PC-9 (cell line): ENCODE measurements at regions not wholly inside any gene's neighbourhood (a gene's known extent, or its start where the extent isn't known, plus 50 kb on each side); places are given as distances from the start of the nearest gene placed in this dataset.

Experiments
- BruUV-seq: library from RNA; stranded (reverse); fragments of 400-500 nt; replicated peaks from 2 replicates; lab custom pipeline; 2021; lab: Mats Ljungman, UMichigan
- CTCF ChIA-PET: fragments of 300-600 bp; sonication (Branson Sonifier 250); formaldehyde crosslinking; loops from one replicate; lab custom pipeline; 2022; ENCODE audit warnings: antibody characterized with exemption; lab: Charles Lee
- POLR2A ChIA-PET: fragments of 300-600 bp; sonication (Branson Sonifier 250); formaldehyde crosslinking; loops from one replicate; lab custom pipeline; 2022; ENCODE audit warnings: antibody characterized with exemption; ENCODE audit not compliant: unreplicated experiment; lab: Charles Lee
- DNase-seq, 2 experiments: peaks; one replicate each; pipeline versions ENCODE4 v3.0.0 to v3.0.0-alpha.2; 2015 to 2022; ENCODE audit warnings: mixed read lengths in 1 of 2
- H2AFZ ChIP-seq: fragments of 200-600 bp; sonication (generic); 2 replicates; pipeline ENCODE4 v1.8.1; 2017; ENCODE audit warnings: antibody characterized with exemption
- H3F3A ChIP-seq: fragments of 200-600 bp; sonication (generic); 2 replicates; pipeline ENCODE4 v1.8.1; 2017; ENCODE audit warnings: antibody characterized with exemption, mild to moderate bottlenecking, low read depth; ENCODE audit not compliant: insufficient read depth
- H3K27ac ChIP-seq: fragments of 200-600 bp; sonication (generic); 2 replicates; pipeline ENCODE4 v1.6.1; 2016; ENCODE audit warnings: mixed run types
- H3K27me3 ChIP-seq: fragments of 200-600 bp; sonication (generic); 2 replicates; pipeline ENCODE4 v1.6.1; 2016; ENCODE audit warnings: low read depth, mixed run types; ENCODE audit not compliant: insufficient read depth
- H3K36me3 ChIP-seq: fragments of 200-600 bp; sonication (generic); 2 replicates; pipeline ENCODE4 v1.6.1; 2016; ENCODE audit warnings: low read depth, mixed run types
- H3K4me1 ChIP-seq: fragments of 200-600 bp; sonication (generic); replicated peaks from 2 replicates; pipeline ENCODE4 v1.6.1; 2016; ENCODE audit warnings: mixed run types; ENCODE audit not compliant: insufficient read depth
- H3K4me2 ChIP-seq: fragments of 200-600 bp; sonication (generic); 2 replicates; pipeline ENCODE4 v1.6.1; 2017; ENCODE audit warnings: mixed run types
- H3K4me3 ChIP-seq: fragments of 200-600 bp; sonication (generic); 2 replicates; pipeline ENCODE4 v1.6.1; 2016; ENCODE audit warnings: mixed run types
- H3K79me2 ChIP-seq: fragments of 200-600 bp; sonication (generic); 2 replicates; pipeline ENCODE4 v1.6.1; 2017; ENCODE audit warnings: low read depth, mixed run types
- H3K9me2 ChIP-seq: fragments of 200-600 bp; sonication (generic); 2 replicates; pipeline ENCODE4 v1.8.1; 2017; ENCODE audit warnings: mild to moderate bottlenecking; ENCODE audit not compliant: insufficient read depth
- H3K9me3 ChIP-seq: fragments of 200-600 bp; sonication (generic); 2 replicates; pipeline ENCODE4 v1.8.1; 2016; ENCODE audit warnings: low read depth; ENCODE audit not compliant: insufficient read depth
- H4K20me1 ChIP-seq: fragments of 200-600 bp; sonication (generic); 2 replicates; pipeline ENCODE4 v1.8.1; 2017; ENCODE audit not compliant: insufficient read depth
- CTCF ChIP-seq: fragments of 200-600 bp; sonication (generic); conservative IDR thresholded peaks from 2 replicates; pipeline ENCODE4 v1.6.1; 2017; ENCODE audit warnings: mixed run types, antibody characterized with exemption, mild to moderate bottlenecking, moderate library complexity
- EZH2 ChIP-seq: fragments of 200-600 bp; sonication (generic); IDR thresholded peaks from 2 replicates; pipeline ENCODE4 v1.8.0; 2017; ENCODE audit warnings: antibody characterized with exemption, low read depth
- intact Hi-C: fragments of 100-400 bp; cut with micrococcal nuclease; formaldehyde crosslinking; loops from one replicate; pipeline ENCODE4 v1.10.0; 2022; ENCODE audit not compliant: unreplicated experiment

DNA sequence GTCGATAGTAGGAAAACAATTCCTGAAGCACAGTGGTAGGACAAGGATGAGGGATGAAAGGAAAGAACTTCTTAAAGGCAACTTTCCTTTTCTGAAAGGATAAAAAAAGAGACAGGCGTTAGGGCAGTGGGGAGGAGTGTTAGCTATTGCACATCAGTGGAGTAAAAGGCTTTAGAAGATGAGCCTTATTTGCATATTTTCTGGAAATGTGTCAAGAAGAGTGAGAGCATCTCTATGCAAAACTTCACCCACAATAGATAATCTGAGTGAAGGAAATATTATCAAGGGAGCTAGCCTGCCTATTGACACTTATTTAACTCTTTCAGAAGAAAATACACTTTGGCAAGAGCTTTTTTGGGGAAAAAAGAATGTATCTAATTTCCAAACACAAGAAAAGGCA, 151.6 kb downstream of the MACIR start:
- Histone ChIP-seq H2AFZ (no peak overlapping the region), H3K4me2 (no peak overlapping the region), H3K79me2 (no peaks in the 10 kb centered on the region), H3K36me3 (no peaks in the 10 kb centered on the region), H3K4me3 (no peak overlapping the region), H3K9me2 (no peaks in the 10 kb centered on the region), H3K4me1 (peaks cover 19% of the 10 kb centered on the region), H3K9me3 (no peaks in the 10 kb centered on the region), H3K27me3 (no peaks in the 10 kb centered on the region), H3F3A (no peaks in the 10 kb centered on the region), H4K20me1 (no peaks in the 10 kb centered on the region), H3K27ac (no peak overlapping the region)
- DNase-seq = no peak
- ChIA-PET CTCF (no interaction called here), POLR2A (interaction anchor here (0.6 kb wide), 1 partner anchor 186 kb away, joined by 10 read pairs; no protein-coding TSS in a partner anchor)
- intact Hi-C loops = no loop called here
- BruUV-seq = no TSS peak
- TF ChIP-seq EZH2 = no peak
- no peak for TF ChIP-seq CTCF

DNA sequence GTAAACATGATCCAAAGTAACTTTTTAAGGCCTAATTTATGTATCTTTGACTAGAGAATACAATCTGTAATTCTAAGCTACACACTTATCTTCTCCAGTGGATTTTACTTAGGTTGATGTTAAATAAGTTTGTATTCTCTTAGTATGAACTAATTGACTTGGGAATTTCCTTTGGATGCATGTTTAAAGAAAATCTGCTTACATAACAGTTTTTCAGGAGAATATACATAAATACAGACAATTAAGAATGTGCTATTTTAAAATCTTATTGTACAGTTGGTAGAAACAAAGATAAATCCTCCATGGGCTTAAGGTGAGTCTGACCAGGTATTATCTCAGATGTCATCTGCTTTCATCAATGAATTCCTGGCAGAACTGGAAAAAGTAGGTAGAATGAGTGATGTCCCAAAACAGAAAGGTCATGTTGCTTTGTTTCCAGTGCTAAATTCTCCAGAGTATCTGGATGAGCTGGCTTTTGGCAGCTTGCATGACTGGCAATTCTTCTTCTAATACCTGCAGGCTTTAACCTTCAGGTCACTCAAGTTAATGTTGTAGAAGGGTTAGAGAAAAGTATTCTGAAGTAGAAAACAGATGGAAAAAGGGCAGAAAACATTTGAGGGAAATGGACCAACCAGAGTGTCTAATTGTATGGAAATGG, 150.6 kb downstream of the MACIR start:
- ChIA-PET POLR2A (interaction anchor here (0.7 kb wide), 1 partner anchor 394 kb away, joined by 4 read pairs; no protein-coding TSS in a partner anchor), CTCF (no interaction called here)
- BruUV-seq = no TSS peak
- Histone ChIP-seq H3K9me2 (no peaks in the 10 kb centered on the region), H3K79me2 (no peaks in the 10 kb centered on the region), H3K4me2 (peak overlapping the region; percentile 11; the same call in 1 of the 2 replicates), H3F3A (no peaks in the 10 kb centered on the region), H3K4me3 (no peak overlapping the region), H3K27ac (no peak overlapping the region), H4K20me1 (no peaks in the 10 kb centered on the region), H2AFZ (no peak overlapping the region), H3K36me3 (no peaks in the 10 kb centered on the region), H3K27me3 (no peaks in the 10 kb centered on the region), H3K4me1 (peaks cover 11% of the 10 kb centered on the region), H3K9me3 (no peaks in the 10 kb centered on the region)
- peak in 1 of 2 experiments; percentile 43 for DNase-seq
- intact Hi-C loops = loop anchor here (1.0 kb wide), 1 partner anchor 52 kb away; no protein-coding TSS in a partner anchor
- no peak for TF ChIP-seq CTCF
- no peak for TF ChIP-seq EZH2

- no peaks in the 10 kb centered on the region for H3K27me3 ChIP-seq
Observed at GRCh38 chr5:103408408-103408807, 149.8 kb downstream of the MACIR start.

More at GRCh38 chr5:103408408-103408807, 149.8 kb downstream of the MACIR start:
- TF ChIP-seq EZH2 (no peak), CTCF (no peak)
- Histone ChIP-seq H3K9me2 (no peaks in the 10 kb centered on the region), H3K4me3 (no peak overlapping the region), H3F3A (no peaks in the 10 kb centered on the region), H3K4me1 (peaks cover 10% of the 10 kb centered on the region), H3K4me2 (no peak overlapping the region), H3K27ac (no peak overlapping the region), H2AFZ (no peak overlapping the region), H3K36me3 (no peaks in the 10 kb centered on the region), H3K9me3 (no peaks in the 10 kb centered on the region), H4K20me1 (no peaks in the 10 kb centered on the region), H3K79me2 (no peaks in the 10 kb centered on the region)
- ChIA-PET POLR2A (interaction anchor here (0.8 kb wide), 1 partner anchor 150 kb away, joined by 8 read pairs; the partner anchor contains the start of gene MACIR), CTCF (no interaction called here)
- no TSS peak for BruUV-seq
- no peak for DNase-seq
- intact Hi-C loops = no loop called here
